HuH-7.5 (cell line): ENCODE measurements at regions not wholly inside any gene's neighbourhood (a gene's known extent, or its start where the extent isn't known, plus 50 kb on each side); places are given as distances from the start of the nearest gene placed in this dataset.
"Not testable (repeated sequence)": the region's sequence is repeated elsewhere in the genome, so short reads cannot be mapped to it uniquely, and the experiment has no call there.

ENCODE experiments used
- DNase-seq: peaks from one replicate; pipeline ENCODE4 v3.0.0; 2011; ENCODE audit warnings: low spot score

DNA sequence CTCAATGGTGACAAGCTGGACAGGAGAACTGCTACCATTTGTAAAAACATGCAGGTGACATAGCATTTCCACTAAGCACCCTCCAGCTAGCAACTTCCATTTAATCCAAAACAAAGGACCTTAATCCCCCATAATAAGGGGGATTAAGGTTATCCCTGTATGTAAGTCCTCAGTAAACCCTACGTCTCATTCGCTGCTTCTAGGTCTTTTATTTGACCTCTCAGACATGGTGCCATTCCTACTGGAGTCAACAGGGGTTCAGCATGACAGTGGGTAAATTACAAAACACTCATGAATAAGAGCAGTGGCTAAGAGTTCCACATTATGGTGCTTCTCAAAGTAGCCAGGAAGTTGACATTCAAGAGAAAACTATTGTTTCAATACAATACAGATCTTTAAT lies 121.8 kb upstream of the CAV2 start:
- DNase-seq = no peak

DNA sequence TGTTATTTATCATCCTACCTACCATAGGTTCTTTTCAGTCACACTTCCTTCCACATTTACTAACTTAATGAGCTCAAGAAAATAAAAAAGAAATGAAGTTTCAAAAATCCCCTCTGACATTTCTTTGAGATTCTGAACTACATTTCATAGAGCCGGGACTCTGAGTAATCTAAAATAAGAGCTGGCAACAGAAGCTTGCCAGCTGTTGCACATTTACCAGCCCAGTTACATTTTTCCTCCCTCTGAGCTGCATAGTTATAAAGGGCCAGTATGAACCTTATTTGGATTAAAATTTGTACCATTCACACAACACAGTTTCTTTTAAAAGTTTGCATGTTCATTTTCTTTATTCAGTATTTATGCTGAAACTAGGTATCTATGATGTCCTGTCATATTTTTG lies 119.5 kb upstream of the CAV2 start:
- no peak for DNase-seq

DNA sequence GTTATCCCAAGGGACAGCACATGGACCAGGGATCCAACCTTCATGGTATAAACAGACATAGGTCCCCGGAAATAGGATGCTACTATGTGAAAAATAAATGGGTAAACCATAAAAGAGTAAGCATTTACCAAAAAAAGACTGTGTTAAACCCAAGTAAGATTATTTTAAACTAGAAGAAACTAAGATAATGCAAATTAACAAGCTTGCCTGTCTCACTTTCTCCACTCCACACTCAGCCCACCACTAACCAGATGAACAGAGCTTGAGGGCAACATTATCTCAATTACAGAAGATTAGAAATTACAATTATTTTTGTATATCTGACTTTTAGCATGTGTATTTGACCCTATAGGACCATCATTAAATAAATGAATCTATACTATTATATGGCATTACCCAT lies 117.2 kb upstream of the CAV2 start:
- DNase-seq = no peak

DNA sequence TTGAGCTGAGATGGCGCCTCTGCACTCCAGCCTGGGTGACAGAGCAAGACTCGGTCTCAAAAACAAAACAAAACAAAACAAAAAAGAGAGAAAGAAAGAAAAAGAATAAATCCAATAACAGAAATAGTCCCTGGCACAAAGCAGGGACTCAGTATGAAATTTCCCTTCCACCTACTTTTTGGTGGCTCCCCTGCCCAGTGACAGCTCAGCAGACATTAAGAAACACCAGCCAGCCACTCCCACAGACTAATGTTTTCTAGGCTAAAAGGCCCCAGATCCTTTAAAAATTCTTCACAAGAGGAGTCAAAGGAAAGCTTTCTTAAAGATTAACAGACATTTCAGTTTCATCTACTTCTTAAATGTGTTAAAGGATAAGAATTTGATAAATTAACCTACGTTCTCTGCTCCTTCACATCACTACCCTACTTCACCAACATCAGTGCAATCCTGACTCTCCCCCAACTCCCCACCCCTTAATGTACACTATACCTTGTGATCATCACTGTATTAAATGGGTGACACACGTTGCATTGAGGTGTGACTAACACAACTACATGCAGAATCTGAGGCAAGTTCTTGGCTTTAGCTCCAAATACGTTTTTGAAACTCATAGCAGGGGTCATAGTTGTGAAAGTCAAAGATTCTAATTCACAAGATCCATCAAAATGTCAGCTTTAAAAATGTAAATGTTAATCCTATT lies 114.5 kb upstream of the CAV2 start:
- no peak for DNase-seq

DNA sequence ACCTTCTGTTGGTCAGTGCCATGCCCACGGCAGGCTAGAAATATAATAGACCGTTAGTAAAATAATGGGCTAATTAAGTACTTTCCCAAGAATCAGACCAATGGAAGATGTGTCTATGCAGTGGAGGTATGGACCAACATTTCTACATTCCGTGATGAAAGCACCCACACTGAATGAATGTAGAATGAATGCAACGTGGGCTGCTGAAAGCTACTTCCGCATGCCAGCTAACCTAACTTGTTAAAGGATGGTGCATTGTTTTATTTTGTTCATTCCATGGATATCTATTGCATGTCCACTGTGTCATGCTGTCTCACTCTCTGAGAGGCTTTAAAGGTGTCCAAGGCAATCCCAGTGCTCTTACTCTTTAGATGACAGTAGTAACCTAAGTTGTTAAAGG lies 112.9 kb upstream of the CAV2 start:
- no peak for DNase-seq

DNA sequence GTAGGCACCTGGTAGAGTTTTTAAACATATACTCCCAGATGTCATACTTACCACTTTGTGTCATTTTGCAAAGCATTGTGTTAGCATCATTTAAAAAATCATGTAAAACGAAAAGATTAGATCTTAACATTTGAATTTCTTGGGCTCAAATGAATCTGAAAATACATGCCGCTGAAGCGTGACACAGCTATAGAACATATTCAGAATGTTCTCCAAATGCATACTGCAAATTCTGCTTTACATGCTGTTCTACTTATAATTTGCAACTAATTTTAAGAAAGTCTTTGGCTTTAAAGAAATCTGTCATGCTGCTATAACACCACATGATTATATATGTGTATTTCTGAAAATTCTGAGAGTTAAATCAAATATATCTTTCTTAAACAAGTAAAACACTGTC lies 109.2 kb upstream of the CAV2 start:
- no peak for DNase-seq

DNA sequence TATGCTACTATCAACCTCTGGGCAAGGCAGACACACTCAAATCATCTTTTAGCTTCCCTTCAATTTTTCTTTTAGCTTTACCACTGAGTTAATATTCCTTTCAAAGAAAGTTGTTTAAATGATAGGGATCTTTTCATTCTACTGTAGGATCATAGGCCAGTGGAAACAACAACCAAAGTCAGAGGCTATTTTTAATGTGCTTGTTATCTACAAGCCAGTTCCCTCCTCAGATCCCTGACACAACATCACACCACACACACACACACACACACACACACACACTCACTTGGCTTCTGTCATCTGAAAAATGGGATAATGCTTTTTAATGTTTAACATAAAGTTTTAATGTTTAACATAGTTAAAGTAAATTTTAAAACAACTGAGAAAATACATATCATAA lies 106.7 kb upstream of the CAV2 start:
- no peak for DNase-seq

DNA sequence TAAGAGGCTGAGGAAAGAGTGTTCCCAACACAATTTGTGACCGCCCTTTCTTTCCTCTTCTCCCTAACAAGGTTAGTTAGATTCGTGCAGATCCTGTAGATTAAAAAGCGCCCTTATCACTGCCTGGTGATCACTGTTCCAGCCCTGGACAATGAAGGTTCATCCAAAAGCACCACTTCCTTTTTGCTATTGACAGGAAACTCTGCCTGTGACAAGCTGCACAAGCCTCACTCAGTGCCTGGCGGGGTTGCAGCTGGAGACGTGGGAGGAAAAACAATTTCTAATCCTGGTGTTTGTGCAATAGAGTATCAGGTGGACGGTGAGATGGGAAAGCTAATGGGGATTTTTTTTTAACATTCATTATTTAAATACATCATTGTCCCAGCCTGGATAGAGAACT lies 105.9 kb upstream of the CAV2 start:
- DNase-seq = no peak

DNA sequence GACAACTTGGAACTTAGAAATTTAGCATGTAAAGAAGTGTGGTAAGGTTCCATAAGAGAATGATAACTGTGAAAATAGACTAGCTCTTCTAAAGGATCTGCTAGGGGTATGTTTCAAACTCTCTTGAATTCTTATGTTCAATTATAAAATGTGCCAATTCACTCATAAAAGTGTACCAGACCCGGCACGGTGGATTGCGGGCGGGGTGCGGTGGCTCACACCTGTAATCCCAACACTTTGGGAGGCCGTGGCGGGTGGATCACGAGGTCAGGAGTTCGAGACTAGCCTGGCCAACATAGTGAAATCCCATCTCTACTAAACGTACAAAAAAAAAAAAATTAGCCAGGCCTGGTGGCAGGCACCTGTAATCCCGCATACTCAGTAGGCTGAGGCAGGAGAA lies 105.4 kb upstream of the CAV2 start:
- no peak for DNase-seq

DNA sequence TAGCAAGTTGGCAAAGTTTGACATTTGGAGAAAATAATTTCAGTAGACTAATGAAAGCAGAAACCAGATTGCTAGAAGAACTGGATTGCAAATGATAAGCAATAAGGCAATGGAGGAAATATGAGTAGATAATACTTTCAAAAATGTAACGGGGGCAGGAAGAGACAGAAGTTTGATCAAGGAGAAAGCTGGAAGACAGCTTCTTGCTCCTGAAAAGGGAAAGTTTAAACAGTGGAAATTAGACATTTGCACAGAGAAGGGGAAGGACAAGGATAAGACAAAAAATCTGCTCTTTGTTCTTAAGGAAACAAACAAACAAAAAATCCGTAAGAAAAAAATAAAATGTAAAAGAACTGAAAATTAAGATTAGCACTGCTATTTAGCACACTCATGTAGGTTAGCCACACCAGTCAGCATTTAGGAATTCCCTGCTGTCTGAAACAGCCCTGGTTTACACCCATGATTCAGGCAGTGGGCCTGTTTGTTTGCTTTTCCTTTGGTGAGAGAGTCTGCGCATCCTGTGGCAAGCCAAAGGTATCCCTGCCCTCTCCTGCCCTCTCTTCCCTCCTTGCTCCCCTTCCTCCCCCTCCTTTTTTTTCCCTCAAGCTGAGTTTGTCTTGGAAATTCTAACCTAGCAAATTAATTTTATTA lies 104.3 kb upstream of the CAV2 start:
- DNase-seq = peak; percentile 41

DNA sequence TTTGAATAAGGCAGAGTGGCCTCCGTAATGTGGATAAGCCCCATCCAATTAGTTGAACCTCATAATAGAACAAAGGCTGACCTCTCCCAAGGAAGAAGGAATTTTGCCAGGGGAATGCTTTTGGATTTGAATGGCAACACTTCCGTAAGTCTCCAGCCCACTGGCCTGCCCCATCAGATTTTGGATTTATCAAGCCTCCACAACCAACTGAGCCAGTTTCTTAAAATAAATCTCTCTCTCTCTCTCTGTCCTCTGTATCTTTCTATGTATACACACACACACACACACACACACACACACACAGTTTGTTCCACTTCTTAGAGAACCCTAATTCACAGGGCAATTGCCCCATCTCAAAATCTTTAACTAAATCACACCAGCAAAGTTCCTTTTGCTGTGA lies 100.9 kb upstream of the CAV2 start:
- no peak for DNase-seq

DNA sequence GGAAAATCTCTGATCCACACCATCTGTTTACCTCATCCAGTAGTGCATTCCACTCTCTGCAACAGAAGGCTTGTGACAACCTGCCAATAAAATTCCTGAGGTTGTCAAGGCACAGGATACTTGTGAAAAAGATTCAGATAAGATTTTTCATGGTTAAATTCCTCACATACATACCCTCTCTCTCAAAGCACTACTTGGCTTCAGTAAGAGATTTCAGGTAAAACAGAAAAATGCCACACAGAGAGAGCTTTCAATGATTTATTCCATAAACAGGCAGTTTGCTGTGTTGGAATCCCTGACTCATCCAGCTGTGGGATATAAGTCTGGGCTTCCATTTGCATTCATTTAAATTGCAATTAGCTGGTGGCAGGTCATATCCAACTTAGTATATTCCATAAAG lies 99.7 kb upstream of the CAV2 start:
- DNase-seq = no peak

DNA sequence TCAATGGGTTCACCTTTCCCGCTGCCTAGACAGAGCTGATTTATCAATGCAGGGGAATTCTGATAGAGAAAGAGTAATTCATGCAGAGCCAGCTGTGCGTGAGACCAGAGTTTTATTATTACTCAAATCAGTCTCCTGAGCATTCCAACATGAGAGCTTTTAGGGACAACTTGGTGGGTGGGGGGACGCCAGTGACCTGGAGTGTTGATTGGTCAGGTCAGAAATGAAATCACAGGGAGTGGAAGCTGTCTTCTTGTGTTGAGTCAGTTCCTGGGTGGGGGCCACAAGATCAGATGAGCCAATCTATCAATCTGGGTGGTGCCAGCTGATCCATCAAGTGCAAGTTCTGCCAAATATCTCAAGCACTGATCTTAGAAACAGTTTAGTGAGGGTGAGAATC lies 99.0 kb upstream of the CAV2 start:
- DNase-seq = no peak

DNA sequence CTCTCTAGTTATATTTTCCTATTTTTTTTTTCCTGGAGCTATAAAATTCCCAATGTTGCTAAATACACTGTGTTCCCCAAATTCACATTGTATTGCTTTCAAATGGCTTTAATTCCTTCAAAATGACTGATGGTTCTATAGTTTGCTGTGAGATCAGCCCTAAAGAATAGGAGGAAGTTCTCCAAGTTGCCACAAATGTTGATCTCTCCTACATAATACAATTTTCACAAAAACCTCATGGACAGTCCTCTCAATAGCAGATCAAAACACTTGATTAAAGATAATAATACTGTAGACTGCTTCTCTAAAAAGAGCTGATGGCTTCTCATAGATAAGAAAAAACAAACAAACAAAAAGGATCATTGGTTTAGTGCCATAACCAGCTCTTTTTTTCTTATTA lies 97.8 kb upstream of the CAV2 start:
- no peak for DNase-seq

DNA sequence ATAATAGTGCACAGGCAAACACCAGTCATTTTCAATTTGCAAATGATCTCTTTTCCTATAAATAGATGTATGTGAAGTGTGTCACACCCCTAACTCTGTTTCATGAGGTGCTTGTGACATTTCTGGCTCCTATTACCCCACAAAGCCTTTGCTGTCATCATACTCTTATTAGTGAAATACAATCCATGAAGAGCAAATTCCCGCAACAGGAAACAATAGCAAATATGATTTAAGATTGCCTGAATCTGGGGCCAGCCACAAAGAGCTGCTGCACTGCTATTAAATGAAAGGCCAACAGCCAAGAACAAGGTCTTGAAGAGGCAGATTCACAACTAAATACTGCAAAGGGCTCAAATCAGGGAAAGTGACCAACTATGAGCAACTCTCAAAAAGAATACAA lies 96.3 kb upstream of the CAV2 start:
- DNase-seq = no peak

DNA sequence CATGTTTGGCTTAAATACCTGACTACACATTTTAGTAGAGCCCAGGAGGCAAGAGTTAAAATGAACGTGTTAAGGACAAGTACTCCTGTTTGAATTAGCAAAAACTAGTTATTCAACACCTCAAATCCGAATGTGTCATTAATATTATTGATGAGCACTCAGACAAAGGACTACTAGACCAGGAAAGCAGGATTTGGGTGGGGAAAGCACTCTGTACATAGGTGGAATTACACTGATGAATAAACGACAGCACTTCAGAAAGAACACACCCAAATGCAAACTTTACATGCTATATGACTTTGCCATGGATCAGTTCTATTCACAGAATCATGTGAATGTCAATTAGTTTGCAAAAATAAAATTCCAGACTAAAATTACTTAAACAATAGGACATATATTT lies 95.1 kb upstream of the CAV2 start:
- no peak for DNase-seq

DNA sequence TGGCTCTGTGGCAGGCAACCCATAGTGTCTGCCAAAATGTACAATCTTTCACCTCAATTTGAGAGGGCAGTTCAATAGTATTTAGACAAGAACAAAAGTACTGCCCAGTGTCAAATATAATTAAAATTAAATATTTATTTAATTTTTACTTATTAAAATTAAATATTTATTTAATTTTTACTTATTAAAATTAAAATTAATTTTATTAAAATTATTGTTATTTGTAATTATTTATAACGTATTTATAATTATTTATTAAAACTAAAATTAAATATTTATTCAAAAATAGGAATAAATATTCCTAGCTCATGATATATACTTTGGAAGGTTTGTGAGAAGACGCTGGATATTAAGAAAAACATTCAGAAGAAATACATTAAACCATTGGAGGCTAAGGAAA lies 93.7 kb upstream of the CAV2 start:
- no peak for DNase-seq

DNA sequence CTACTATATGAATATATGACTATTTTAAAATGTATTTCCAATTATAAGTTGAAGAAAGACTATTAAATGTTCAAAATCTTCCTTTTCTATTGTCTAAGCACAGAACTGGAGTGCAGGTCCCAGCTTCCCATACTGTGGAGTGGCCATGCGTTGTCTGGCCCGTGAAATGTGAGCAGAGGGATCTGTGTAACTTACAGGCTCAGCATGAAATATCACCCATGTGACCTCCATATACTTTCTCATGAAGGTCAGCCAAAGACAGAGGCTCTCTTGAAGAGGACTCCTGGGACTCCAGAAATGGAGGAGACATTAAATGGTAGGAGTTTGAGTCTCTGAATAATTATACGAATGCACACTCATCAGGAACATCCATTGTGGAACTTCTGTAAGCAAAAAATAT lies 92.4 kb upstream of the CAV2 start:
- DNase-seq = no peak

DNA sequence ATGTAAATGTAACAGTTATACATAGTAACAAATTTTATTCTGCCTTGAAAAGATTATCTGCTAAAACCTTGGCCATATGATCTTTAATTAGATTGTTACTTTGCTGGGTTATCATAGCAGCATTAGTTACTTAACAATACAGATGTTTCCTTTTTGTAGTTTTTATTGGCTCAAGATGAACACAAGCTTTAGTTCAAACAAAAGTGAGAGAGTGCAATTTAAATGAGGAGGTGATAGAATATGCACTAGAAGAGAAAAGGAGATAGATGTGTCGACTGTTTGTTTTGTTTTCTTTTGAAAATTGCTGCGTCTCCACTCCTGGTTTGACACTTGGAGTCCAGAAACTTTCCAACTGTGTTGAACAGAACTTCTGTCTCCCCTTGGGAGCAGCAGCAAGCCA lies 91.4 kb upstream of the CAV2 start:
- DNase-seq = no peak

DNA sequence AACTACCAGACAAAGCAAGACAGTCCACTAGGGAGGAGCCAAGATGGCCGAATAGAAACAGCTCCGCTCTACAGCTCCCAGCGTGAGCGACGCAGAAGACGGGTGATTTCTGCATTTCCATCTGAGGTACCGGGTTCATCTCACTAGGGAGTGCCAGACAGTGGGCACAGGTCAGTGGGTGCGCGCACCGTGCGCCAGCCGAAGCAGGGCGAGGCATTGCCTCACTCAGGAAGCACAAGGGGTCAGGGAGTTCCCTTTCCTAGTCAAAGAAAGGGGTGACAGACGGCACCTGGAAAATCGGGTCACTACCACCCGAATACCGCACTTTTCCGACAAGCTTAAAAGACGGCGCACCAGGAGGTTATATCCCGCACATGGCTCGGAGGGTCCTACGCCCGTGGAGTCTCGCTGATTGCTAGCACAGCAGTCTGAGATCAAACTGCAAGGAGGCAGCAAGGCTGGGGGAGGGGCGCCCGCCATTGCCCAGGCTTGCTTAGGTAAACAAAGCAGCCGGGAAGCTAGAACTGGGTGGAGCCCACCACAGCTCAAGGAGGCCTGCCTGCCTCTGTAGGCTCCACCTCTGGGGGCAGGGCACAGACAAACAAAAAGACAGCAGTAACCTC lies 90.6 kb upstream of the CAV2 start:
- DNase-seq = not testable (repeated sequence)

DNA sequence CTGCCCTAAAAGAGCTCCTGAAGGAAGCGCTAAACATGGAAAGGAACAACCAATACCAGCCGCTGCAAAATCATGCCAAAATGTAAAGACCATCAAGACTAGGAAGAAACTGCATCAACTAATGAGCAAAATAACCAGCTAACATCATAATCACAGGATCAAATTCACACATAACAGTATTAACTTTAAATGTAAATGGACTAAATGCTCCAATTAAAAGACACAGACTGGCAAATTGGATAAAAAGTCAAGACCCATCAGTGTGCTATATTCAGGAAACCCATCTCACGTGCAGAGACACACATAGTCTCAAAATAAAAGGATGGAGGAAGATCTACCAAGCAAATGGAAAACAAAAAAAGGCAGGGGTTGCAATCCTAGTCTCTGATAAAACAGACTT lies 88.8 kb upstream of the CAV2 start:
- not testable (repeated sequence) for DNase-seq

DNA sequence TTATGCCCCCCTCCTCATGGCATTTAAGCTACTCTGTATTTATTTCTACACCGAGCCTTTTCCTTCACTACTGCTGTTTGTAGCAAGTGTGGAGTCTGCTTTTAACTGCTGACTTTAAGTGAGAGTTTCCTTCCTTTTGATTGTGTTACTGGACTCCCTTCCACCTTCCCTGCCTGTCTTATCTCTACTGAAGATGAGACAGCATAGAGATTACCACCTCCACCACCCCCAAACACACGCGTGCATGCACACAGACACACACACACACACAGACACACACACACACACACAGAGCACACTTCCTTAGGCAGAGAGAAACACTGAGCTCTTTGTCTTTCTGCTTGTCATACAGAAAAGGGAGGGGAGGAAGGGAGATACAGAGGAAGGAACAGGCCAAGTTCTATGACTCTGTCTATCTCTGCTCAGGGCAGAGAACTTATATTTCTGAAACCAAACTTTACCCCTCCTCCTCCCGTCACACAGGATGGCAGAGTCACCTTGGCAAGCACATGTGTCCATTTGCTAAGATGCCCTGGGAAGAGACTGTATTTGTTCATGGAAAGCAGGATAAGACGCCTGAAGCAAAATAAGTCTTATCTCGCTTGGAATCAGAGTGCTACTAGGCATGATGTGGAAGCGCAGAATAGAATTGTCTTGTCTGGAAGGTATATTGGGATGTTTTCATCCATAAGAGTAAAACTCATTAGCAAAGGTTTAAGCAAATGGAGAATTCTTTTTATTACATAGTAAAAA lies 81.8 kb upstream of the CAV2 start:
- DNase-seq = no peak

DNA sequence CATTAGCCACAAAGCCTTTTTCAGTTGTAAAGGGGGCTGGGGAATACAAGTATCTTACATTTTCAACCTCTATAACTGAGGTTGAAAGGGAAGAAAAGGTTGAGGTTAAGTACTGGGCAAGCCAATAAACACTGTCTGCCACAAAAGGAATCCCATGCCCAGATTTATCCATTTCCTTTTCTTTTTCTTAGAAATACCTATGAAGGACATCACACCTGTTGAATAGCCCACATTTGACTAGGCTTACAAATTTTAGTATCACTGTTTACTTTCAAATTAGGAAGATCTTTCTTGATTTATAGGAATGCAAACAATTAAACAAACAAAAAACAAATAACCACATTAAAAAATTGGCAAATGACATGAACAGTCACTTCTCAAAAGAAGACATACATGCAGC lies 81.0 kb upstream of the CAV2 start:
- no peak for DNase-seq
